Spleen (tissue), 7 donors: ENCODE measurements at regions not wholly inside any gene's neighbourhood (a gene's known extent, or its start where the extent isn't known, plus 50 kb on each side); places are given as distances from the start of the nearest gene placed in this dataset.

Experiments
- CTCF ChIP-seq, 11 experiments: fragments of 200-600 bp in 7 of 11; fragments of 450-650 bp in 4 of 11; sonication (generic) in 4 of 11; IDR thresholded peaks in 8 of 11; conservative IDR thresholded peaks in 3 of 11; 1 replicate in 7 of 11; 2 replicates in 4 of 11; pipeline versions ENCODE4 v1.4.0 to v1.8.0; 2016 to 2021; ENCODE audit warnings: antibody characterized with exemption in 11 of 11, inconsistent platforms in 4 of 11, mild to moderate bottlenecking in 1 of 11
- POLR2A ChIP-seq, 3 donors: fragments of 450-650 bp; IDR thresholded peaks; one replicate each; pipeline ENCODE4 v1.5.1; 2017; ENCODE audit warnings: antibody characterized with exemption in 3 of 3, mild to moderate bottlenecking in 1 of 3
- donor health status: DM: no; HTN: no; CAD: no; lungs with moderate emphysema.
- donor health status: DM: no; HTN: no; CAD: no.
- donor health status: DM: no; HTN: no; CAD: no.

GRCh38 chr18:8996771-8997432 is 105.6 kb upstream of the NDUFV2 start:
- TF ChIP-seq CTCF (IDR thresholded peaks at IDR 0.05 in 8 of 11, conservative IDR thresholded peaks at IDR 0.05 in 3 of 11) = no peak
- no peak for TF ChIP-seq POLR2A (IDR thresholded peaks at IDR 0.05)
